Fibroblast of lung (primary cell): ENCODE measurements at regions not wholly inside any gene's neighbourhood (a gene's known extent, or its start where the extent isn't known, plus 50 kb on each side); places are given as distances from the start of the nearest gene placed in this dataset.
"Not testable (repeated sequence)": the region's sequence is repeated elsewhere in the genome, so short reads cannot be mapped to it uniquely, and the experiment has no call there.

Experiments
- DNase-seq, 2 donors: peaks; one replicate each; pipeline versions ENCODE4 v3.0.0 to v3.0.0-alpha.2; 2010; ENCODE audit warnings: low read depth in 2 of 2
- H2AFZ ChIP-seq: 2 replicates; pipeline ENCODE4 v1.5.1; 2012; ENCODE audit warnings: low read length, control low read depth, inconsistent platforms
- H3K27ac ChIP-seq: 2 replicates; pipeline ENCODE4 v1.5.1; 2011; ENCODE audit warnings: low read length, control low read depth; ENCODE audit not compliant: insufficient read depth
- H3K27me3 ChIP-seq: 2 replicates; pipeline ENCODE4 v1.5.1; 2011; ENCODE audit warnings: mild to moderate bottlenecking, low read length; ENCODE audit not compliant: control insufficient read depth, insufficient read depth
- H3K36me3 ChIP-seq: 2 replicates; pipeline ENCODE4 v1.5.1; 2011; ENCODE audit warnings: low read length; ENCODE audit not compliant: control insufficient read depth, insufficient read depth
- H3K4me1 ChIP-seq: 2 replicates; pipeline ENCODE4 v1.5.1; 2011; ENCODE audit warnings: low read length; ENCODE audit not compliant: control insufficient read depth, insufficient read depth; ENCODE audit errors: extremely low read depth
- H3K4me2 ChIP-seq: 2 replicates; pipeline ENCODE4 v1.5.1; 2011; ENCODE audit warnings: low read length, control low read depth; ENCODE audit not compliant: insufficient read depth; ENCODE audit errors: extremely low read depth
- H3K4me3 ChIP-seq, 4 experiments: fragments of 200-600 bp in 1 of 4; sonication (generic) in 1 of 4; replicated peaks in 1 of 4; 2 replicates each; pipeline ENCODE4 v1.5.1; 2011 to 2016; ENCODE audit warnings: low read length in 4 of 4, low read depth in 3 of 4, mild to moderate bottlenecking in 3 of 4, control low read depth in 2 of 4, inconsistent platforms in 1 of 4, mixed read lengths in 1 of 4; ENCODE audit not compliant: insufficient read depth in 1 of 4; ENCODE audit errors: control extremely low read depth in 1 of 4
- H3K79me2 ChIP-seq: 2 replicates; pipeline ENCODE4 v1.5.1; 2012; ENCODE audit warnings: mild to moderate bottlenecking, low read length, inconsistent platforms; ENCODE audit not compliant: control insufficient read depth, insufficient read depth
- H3K9ac ChIP-seq: 2 replicates; pipeline ENCODE4 v1.5.1; 2011; ENCODE audit warnings: mild to moderate bottlenecking, low read length, control low read depth; ENCODE audit not compliant: insufficient read depth
- H3K9me3 ChIP-seq: 2 replicates; pipeline ENCODE4 v1.5.1; 2012; ENCODE audit warnings: low read depth, low read length; ENCODE audit not compliant: control insufficient read depth, insufficient read depth
- H4K20me1 ChIP-seq: 2 replicates; pipeline ENCODE4 v1.5.1; 2011; ENCODE audit warnings: low read length; ENCODE audit not compliant: control insufficient read depth, insufficient read depth; ENCODE audit errors: extremely low read depth

DNA sequence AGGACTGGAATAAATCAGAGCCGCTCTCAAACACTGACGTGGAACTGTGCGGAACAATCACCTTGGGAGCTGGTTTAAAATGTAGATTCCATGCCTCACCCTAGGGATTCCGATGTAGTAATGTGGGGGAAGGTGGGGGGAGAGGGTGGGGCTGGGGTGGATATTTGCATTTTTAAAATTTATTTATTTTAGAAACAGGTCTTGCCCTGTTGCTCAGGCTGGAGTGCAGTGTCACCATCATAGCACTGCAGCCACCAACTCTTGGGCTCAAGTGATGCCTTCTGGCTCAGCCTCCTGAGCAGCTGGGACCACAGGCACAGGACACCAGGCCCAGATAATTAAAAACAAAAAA lies 101.9 kb upstream of the SEC22B start:
- DNase-seq, H3K79me2 ChIP-seq, H2AFZ ChIP-seq, H3K4me1 ChIP-seq, H3K9ac ChIP-seq, H3K27ac ChIP-seq, H3K4me2 ChIP-seq, H3K36me3 ChIP-seq, H3K4me3 ChIP-seq, H3K27me3 ChIP-seq, H3K9me3 ChIP-seq, H4K20me1 ChIP-seq: not testable (repeated sequence)

DNA sequence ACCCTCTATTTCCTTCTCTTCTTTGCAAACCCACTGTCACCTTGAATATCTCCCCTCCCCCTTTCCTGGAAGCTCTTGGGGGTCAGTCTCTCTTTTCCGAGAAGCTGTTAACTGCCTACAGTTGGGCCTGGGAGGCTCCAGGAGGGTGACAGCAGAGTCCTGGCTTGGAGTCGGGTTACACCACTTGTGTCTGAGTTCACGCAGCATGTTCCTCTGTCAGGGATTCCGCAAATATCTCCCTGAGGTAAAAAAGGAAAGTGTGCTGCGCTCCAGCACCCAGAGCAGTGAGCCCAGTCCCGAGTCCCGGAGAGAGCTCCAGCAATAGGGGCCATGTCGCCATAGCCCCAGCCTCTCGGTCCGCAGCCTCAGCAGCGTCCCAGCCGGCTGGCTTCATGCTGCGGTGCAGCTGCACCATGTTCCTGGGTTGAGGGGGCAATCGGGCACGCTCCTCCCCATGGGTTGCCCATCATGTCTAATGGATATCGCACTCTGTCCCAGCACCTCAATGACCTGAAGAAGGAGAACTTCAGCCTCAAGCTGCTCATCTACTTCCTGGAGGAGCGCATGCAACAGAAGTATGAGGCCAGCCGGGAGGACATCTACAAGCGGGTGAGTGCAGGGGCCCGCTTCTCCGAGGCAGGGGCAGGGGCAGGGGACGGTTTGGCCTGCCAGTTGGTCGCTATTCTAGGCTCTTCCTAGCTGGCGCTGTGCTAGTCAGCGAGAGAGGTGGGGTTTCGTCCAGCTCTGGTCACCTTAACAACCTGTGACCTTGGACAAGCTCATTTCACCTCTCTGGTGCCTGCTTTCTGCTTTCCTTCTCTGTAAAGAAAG lies 101.3 kb upstream of the SEC22B start:
- H3K36me3 ChIP-seq = not testable (repeated sequence)

DNA sequence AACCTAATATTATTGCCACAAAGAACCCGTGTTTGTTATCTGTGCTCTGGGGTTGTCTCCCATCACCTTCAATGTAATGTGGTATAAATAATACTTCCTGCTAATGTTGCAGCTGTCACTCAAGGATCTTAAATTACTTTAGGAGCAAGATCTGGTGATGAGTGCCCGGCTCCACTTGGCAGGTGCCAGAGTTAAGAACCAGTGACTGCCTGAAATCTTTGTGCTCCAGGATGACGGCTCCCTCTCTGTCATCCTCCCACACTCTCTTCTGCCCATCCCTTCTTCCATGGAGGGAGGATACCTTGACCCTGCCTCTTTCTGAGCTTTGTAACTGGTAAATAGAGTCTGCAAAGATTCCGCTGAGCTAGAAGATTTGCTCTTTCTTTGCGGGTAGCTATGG lies 100.4 kb upstream of the SEC22B start:
- not testable (repeated sequence) for H3K27ac ChIP-seq, H3K27me3 ChIP-seq, DNase-seq, H3K9me3 ChIP-seq, H3K79me2 ChIP-seq, H3K36me3 ChIP-seq, H3K4me2 ChIP-seq, H2AFZ ChIP-seq, H3K4me3 ChIP-seq, H4K20me1 ChIP-seq, H3K4me1 ChIP-seq, H3K9ac ChIP-seq

More for the DNA sequence above, 101.3 kb upstream of the SEC22B start:
- H3K4me3 ChIP-seq, H2AFZ ChIP-seq, H3K9me3 ChIP-seq, H3K4me2 ChIP-seq, H3K27me3 ChIP-seq, H3K9ac ChIP-seq, H4K20me1 ChIP-seq, H3K4me1 ChIP-seq, H3K27ac ChIP-seq, H3K79me2 ChIP-seq, DNase-seq: not testable (repeated sequence)

DNA sequence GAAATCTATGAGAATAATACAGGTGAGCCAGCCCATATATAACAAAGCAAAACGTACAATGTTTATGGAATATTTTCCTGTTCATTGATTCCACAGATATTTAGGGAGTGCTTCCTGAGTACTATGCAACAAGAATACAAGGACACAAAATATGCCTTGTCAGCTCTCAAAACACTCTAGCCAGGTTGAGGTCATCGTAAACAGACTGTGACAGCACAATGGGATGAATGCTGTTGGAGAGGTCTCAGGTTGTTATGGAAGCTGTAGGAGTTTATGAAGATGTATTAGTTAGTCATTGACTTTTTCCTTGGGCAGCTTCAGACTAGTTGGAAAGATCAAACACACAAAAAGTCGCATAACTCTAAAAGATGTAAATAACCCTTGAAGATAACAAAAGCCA lies 98.1 kb upstream of the SEC22B start:
- H3K36me3 ChIP-seq, DNase-seq, H3K27me3 ChIP-seq, H3K9ac ChIP-seq, H3K27ac ChIP-seq, H3K4me3 ChIP-seq, H3K79me2 ChIP-seq, H3K4me2 ChIP-seq, H3K9me3 ChIP-seq, H3K4me1 ChIP-seq, H2AFZ ChIP-seq, H4K20me1 ChIP-seq: not testable (repeated sequence)

DNA sequence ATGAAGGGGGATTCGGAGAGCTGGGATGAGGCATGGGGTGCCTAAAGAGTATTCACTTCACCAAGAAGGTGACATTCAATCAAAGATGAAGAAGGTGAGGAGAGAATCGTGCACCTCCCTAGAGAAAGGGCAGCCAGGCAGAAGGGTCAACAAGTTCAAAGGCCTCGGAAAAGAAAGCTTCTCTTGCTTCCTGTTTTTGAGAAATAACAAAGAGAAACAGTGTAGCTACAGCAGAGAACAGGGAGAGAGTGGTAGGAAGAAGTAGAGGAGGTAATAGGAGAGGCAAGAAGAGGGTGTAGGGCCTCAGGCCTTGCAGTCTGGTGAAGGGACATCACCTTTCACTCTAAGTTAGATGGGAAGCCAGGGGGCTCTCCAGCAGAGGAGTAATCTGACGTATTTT lies 97.0 kb upstream of the SEC22B start:
- not testable (repeated sequence) for H3K9ac ChIP-seq, H3K4me1 ChIP-seq, H3K4me3 ChIP-seq, H2AFZ ChIP-seq, DNase-seq, H3K36me3 ChIP-seq, H3K4me2 ChIP-seq, H3K27ac ChIP-seq, H4K20me1 ChIP-seq, H3K79me2 ChIP-seq, H3K9me3 ChIP-seq, H3K27me3 ChIP-seq

DNA sequence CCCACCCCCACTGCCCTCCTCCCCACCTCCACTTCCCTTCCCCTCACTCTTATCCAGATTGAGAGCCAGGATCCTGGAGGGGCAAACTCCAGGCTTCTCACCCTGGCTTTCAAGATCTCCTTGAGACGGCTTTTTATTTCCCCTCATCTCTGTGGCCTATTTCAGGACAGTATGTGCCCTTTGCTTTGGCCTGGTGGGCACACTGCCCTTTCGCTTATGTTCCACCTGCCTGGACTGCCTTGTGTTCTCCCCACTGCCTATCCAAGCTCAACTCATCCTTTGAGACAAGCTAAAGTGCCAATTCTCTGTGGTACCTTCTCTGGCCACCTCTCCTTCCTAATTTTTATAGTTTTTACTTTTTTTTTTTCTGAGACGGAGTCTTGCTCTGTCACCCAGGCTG lies 95.9 kb upstream of the SEC22B start:
- not testable (repeated sequence) for H4K20me1 ChIP-seq, DNase-seq, H3K9ac ChIP-seq, H3K27me3 ChIP-seq, H3K4me2 ChIP-seq, H3K4me1 ChIP-seq, H3K9me3 ChIP-seq, H2AFZ ChIP-seq, H3K36me3 ChIP-seq, H3K79me2 ChIP-seq, H3K27ac ChIP-seq, H3K4me3 ChIP-seq

DNA sequence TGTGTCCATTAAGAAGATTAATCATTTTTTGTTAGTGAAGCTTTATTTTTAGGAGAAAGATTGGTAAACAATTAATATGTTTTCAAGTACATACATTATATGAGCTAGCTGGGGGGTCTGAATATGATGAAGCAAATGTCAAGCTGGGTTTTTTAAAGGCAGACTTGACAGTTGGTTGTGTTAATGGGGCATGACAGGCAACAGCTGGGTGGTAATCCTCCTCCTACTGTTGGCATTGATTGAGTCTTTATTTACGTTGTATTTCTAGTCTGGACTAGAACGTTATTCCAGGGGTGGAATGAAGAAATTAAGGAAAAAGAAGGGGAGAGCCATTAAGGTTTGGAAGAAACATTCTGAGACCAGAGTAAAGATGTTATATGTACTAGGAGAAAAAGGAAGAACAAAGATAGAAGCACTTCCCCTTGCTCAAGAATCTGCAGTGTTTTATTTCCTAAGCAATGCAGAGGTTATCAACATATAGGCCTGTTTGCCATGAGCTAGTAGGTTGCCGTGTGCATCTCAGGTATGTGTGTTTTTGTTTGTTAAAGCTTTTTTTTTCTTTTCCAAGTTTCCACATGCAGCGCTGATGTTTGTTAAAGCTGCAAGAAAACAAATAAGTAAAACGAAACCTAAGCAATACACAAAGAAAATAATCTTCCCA lies 95.4 kb upstream of the SEC22B start:
- not testable (repeated sequence) for H2AFZ ChIP-seq, H3K4me2 ChIP-seq, H3K27me3 ChIP-seq, H3K4me1 ChIP-seq, H3K4me3 ChIP-seq, H4K20me1 ChIP-seq, H3K27ac ChIP-seq, H3K79me2 ChIP-seq, DNase-seq, H3K9ac ChIP-seq, H3K36me3 ChIP-seq, H3K9me3 ChIP-seq
